ENCODE measurements at regions not wholly inside any gene's neighbourhood (a gene's known extent, or its start where the extent isn't known, plus 50 kb on each side); places are given as distances from the start of the nearest gene placed in this dataset.
A peak's percentile ranks its signal among the peaks of the same experiment; 100 is the strongest.

DNA sequence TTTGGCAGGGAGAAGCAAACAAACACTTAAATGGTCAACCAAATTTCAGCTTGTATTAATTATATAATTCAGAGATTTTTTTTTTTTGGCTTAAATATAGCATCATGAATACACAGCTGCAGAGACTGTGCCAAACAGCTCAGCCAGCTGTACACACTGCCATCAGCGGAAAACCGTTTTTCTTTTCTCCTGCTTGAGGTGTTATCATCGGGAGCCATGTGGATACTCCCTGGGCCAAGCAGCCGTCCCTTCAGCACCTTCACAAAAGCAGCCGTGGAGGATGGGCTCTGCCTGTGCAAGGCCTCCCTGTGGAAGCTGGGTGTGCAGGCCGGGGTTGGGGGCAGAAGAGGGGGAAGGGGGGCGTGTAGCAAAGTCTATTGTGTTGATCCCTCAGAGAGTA, 85.0 kb downstream of the NUF2 start:
- DNase-seq, result no peak

DNA sequence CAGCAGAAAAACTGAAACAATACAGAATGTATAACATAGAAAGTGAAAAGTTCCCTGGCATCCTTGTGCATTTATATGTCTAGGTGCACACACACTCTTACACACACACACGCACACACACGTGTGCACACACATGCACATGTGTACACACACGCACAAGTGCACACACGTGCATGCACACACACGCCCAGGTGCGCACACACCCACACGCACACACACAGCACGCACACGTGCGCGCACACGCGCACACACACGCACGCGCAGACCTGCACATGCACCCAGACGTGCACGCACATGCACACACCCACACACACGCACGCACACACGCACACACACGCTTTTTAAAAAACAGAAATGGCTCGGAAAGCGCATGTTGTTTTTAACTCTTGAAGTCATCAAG, 86.5 kb downstream of the NUF2 start:
- DNase-seq, result no peak

DNA sequence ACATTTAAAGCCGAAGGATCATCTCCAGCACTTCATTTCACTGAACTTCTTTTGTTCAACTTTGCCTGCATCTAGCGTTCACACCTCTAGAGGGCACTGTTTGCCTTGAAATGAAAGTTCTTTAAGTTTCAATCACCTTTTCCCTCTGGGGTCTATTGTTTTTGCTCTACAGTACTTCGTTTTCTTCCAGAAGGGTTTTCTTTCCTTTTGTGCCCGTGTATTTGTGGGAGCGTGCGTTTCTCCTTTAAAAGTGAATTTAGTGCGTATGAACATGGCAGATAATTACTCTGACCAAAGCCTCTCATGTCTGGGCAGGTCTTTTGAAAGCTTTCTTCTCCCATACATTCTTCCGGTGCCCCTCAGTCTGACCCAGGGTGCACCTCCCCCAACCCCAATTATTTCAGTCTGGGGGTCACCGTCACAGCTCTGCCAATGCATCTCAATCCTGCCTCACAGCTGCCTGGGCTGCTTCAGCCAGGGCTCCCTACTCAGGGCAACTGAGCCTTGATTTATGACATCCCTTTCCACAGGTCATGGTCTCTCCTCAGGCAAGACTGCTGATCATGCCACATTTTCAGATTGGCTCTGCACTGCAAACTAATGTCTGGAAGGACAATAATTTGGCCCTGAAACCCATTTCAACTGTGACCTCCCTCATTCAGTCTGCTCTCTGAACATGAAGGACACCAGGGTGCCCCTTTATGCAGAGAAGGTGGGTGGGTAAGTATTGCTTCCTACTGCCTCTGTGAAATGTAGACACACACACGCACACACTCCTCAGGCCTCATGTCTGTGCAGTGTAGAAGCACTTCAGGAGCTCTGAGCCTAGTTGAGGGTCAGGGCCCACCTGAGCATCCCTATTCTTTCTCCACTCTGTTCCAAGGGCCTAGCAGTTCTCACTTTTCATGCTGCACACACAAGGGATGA, 88.6 kb downstream of the NUF2 start:
- DNase-seq, result peak; percentile 14

DNA sequence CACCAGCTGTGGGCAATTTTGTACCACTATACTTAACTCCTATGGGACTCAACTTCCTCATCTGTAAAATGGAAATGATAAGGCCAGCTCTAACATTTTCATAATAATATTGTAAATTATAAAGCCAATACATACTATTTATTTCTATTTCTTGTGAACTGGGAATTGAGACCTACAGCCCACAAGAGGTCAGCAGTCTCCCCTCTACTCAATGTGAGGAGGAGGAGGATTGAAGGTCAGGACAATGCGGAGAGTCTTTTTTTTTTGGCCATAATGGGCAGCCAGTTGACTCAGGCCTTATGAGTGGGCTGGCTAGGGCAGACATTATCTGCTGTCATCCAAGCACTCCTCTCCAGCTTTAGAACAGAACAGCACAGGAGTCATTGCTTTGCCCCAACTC, 90.5 kb downstream of the NUF2 start:
- no peak for DNase-seq

DNA sequence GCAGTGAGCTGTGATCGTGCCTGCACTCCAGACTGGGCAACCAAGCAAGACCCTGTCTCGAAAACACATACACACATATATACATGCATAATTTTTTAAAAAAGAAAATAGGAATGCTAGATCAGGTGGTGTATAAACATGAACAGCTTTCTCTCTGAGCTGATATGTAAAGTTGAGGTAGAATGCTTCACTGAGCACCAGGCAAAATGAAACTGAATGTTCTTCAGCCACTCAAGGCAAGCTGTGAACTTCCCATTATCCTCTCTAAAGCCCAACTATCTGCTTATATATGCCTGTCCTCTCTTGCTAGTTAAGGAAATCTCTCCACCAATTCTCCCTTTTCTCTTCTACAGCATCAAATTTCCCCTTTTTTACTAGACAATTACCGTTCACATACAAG, 93.0 kb downstream of the NUF2 start:
- DNase-seq, result no peak

- no peak for DNase-seq
Measured at GRCh38 chr1:163421701-163422100, 99.9 kb downstream of the NUF2 start.

- DNase-seq, result no peak
Measured at GRCh38 chr1:163422738-163423404, 101.1 kb downstream of the NUF2 start.

GRCh38 chr1:163426505-163427251, 104.9 kb downstream of the NUF2 start:
- DNase-seq, result no peak

DNA sequence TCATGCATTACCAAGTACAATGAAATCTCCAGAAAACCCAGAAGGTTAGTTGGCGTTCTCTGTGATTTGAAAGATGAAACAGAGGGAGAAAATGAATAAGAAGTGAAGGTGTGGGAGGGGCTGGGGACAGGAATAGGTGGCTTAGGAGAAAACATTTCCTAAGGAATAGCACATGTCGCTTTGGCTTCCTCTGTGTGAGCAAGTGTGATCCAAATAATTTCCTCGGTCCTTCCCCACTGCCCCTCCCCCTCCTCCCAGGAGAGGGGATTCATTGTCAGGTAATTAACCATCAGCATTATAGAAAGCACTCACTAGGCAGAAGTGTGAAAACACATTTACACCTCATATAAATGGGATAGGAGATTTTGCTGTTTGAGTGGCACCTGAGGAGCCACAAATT, 105.5 kb downstream of the NUF2 start:
- DNase-seq, result no peak

- no peak for DNase-seq
Measured at GRCh38 chr1:163436140-163436812, 114.5 kb downstream of the NUF2 start.

DNA sequence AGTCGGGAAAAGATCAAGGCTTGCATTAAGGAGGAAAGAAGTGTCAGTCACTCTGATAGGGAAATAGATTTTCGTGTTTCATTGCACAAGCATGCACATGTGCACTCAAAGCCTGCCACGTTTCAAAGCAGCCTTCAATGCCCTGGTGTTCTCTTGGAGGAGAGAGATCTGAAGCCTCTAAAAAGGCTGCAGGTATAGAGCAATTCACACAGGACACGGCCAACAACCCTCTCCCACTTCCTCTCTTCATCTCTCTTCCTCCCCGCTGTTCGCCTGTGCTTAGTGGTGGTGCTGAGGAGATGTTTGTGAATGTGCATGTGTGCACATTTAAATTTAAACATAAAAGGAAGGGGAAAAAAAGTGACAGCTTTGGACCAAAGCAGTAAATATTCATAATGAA, 117.7 kb downstream of the NUF2 start:
- DNase-seq, result no peak

DNA sequence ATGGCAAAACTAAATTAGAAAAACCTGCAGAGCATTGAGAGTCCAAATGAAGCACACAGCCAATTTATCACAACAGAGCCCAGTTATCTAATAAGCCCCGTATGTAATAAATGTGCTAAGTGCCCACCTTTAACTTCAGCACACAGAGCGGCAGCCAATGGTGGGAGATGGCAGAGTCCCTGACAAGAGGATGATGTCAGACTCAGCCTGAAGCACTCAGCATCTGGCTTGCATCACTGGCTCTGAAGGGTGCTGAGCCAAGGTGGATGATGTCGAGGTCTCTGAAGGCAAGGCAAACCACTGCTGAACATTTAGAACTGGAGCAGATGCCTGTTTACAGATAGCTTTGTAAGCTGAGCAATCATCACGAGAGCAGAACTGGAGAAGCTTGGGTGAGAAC, 118.3 kb downstream of the NUF2 start:
- DNase-seq, result no peak

DNA sequence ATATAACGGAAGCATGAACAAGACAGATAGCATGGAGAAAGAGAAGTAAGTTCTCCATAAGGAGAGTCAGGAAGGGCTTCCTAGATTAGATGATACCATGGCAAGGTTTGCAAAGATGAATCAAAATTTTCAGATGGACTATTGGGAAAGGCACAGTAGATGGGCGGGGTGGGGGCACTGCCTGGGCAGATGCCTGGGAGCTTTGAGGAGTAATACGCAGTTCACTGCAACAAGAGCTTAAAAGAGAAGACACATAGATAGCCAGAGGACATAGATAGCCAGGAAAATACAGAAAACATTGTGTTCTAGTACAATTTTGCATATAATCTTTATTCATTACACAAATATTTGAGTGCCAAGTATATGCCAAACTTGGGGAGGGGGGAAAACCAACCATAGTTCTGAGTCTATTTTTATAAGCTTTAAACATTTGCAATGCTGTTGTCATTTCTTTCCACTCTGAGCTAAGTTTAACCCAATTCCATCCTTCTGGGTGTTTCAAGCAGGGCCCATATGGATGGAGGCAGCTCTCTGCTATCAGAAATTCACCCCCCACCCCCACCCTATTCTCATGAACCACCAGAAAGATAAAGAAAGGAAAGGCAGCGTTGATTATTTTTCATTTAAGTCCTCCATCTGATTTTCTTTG, 120.6 kb downstream of the NUF2 start:
- no peak for DNase-seq

DNA sequence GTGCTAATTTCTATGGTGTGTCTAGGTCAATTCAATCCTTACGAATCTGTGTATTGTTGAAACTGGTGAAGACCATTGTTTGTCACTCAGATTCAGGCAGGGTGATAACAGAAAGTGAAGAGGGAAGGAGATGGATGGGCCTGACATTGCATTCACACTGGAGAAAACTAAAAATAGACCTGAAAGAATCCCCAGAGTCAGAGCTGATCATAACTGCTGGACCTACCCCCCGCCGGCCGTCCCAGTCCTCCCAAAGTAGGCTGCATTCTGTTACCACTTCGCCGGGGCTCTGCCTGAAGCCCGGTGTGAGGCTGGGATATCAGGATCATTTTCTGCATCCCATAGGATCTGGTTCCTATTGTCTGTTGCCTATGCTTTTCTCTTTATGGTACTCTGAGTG, 121.1 kb downstream of the NUF2 start:
- DNase-seq, result no peak

GRCh38 chr1:163443863-163444262, 122.1 kb downstream of the NUF2 start:
- DNase-seq, result no peak

- DNase-seq, result no peak
Measured at GRCh38 chr1:163444665-163445064, 122.9 kb downstream of the NUF2 start.

DNA sequence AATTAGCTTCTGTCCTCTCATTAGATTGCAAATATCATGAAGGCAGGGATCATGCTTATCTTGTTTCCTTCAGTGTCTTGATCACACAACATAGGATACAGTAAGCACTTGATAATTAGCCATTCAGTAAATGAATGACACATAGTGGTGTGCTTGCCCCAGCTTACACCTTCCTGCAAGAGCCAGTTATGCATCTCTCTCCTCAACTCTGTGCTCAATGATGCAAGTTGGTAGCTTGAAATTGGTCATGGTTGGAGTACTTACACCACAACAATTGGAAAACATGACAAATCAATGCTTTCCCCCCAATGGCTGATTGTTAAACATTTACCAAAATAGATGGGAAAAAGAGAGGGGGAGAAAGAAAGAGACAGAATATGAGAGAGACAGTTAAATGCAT, 129.2 kb downstream of the NUF2 start:
- DNase-seq, result no peak

GRCh38 chr1:163459539-163459938, 137.8 kb downstream of the NUF2 start:
- no peak for DNase-seq

DNA sequence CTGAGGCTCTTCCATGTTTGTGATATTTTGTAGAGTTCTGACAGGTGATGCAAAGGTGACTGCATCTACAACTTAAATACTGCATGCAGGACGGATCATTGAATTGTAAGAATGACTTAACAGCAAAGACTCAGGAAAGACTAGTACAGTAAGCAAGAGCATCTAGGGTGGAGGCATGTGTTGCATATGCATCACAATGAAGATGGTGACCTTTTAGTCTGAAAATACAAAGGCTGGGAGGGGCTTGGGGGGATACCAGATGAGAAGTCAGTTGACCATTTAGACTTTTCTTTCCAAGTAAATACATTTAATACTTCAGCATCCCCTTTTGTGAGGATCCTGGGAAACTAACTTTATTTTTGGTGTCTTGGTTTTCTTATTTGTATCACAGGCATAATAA, 145.5 kb downstream of the NUF2 start:
- no peak for DNase-seq

DNA sequence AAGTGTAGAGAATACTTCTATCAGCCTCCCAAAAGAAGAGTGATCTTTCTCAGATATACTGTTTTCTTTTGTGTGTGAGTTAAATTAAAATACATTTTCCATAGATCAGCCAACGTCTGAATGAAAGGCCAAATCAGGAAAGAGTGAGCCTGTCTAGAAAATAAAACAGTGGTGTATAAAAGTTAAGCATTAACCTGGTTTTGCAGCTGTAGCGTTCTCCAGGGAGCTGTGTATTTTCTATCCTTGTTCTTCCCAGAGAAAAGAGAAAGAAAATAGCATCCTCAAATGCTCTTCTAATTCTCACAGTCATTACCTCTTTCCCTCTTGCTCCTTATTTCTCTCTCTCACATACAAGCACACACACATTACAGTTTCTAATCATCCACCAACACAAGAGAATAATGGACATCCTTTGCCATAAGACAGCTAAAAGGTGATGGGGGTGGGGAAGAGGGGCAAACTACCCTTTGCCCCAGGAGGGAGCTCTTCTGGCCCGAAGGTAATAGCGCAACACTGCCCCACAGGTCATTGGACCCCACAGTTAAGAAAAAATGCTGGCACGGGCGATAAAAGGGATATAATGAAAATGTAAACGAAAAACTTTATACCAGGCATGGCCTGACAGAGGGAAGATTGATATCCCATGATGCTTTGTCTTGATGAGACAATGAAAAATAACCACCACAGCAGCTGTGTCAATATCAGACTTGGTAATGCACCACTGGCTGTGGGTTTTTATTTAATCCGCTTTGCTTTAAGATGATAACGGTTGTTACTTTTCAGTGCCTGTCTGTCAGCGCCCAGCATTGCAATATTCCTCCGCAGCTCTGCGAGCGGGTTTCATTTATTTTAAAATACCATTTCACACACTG, 150.3 kb downstream of the NUF2 start:
- peak; percentile 67 for DNase-seq

GRCh38 chr1:163472651-163473248, 151.0 kb downstream of the NUF2 start:
- no peak for DNase-seq
